ENCODE measurements at regions not wholly inside any gene's neighbourhood (a gene's known extent, or its start where the extent isn't known, plus 50 kb on each side); places are given as distances from the start of the nearest gene placed in this dataset.

DNA sequence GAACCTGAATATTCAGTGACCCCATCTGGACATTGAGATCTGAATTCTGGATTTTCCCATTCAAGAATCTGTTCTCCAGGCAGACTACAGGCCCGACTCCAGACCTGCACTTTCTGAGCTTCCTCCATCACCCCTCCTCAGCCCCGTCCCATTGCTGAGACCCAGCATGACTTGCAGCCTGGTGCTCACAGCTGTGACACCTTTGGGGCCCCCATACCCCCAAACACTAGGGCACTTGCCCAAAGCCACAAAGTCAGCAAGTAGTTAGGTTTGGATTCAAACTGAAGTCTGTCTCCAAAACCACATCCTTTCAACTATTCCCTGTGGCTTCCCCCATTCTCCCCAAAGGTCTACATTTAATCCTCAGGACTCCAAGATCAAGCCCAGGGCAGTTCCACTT, 128.2 kb upstream of the ZBED5 start:
- TF ChIP-seq ARNT (IDR thresholded peaks at IDR 0.05) (no peak), L3MBTL2 (conservative IDR thresholded peaks at IDR 0.05) (no peak)
- POLR2A ChIA-PET, result no interaction called here

DNA sequence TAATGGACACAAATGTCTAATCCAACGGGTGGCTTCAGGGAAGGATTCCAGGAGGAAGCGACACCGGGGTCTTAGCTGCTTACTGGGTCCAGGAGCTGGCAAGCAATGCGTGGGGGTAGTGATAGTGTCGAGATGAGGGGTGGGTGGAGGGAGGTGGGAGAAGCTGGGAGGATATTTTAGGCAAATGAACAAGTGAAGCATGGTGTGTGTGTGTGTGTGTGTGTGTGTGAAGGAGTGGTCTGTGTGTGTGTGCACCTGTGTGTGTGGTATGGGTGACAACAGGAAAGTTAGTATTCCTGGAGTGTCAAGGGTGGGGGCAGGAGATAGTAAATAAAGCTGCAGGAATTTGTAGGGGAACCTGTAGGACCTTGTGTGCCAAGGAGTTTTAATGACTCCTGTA, 126.9 kb upstream of the ZBED5 start:
- no peak for TF ChIP-seq SP1 (IDR thresholded peaks at IDR 0.05)
- TF ChIP-seq SUZ12 (IDR thresholded peaks at IDR 0.05), result no peak
- no peak for TF ChIP-seq L3MBTL2 (conservative IDR thresholded peaks at IDR 0.05)
- TF ChIP-seq FOXK2 (IDR thresholded peaks at IDR 0.05), result no peak
- no peak for TF ChIP-seq HDGF (IDR thresholded peaks at IDR 0.05; ENCODE audit: borderline replicate concordance)
- no peak for TF ChIP-seq CTBP1 (IDR thresholded peaks at IDR 0.05; ENCODE audit: borderline replicate concordance)
- no peak for TF ChIP-seq ARNT (IDR thresholded peaks at IDR 0.05)
- TF ChIP-seq, protein P1, sequence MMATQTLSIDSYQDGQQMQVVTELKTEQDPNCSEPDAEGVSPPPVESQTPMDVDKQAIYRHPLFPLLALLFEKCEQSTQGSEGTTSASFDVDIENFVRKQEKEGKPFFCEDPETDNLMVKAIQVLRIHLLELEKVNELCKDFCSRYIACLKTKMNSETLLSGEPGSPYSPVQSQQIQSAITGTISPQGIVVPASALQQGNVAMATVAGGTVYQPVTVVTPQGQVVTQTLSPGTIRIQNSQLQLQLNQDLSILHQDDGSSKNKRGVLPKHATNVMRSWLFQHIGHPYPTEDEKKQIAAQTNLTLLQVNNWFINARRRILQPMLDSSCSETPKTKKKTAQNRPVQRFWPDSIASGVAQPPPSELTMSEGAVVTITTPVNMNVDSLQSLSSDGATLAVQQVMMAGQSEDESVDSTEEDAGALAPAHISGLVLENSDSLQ (IDR thresholded peaks at IDR 0.05), result no peak
- TF ChIP-seq FOXM1 (IDR thresholded peaks at IDR 0.05; ENCODE audit: borderline replicate concordance), result no peak
- POLR2A ChIA-PET, result no interaction called here
- DNase-seq (ENCODE audit: extremely low spot score), result no peak
- CTCF ChIA-PET, result no interaction called here

More for the DNA sequence above, 128.2 kb upstream of the ZBED5 start:
- CTCF ChIA-PET, result interaction anchor here (0.6 kb wide), 2 partner anchors 16 to 780 kb away, joined by 3 to 4 read pairs; no protein-coding TSS in a partner anchor
- no peak for DNase-seq (ENCODE audit: extremely low spot score)

DNA sequence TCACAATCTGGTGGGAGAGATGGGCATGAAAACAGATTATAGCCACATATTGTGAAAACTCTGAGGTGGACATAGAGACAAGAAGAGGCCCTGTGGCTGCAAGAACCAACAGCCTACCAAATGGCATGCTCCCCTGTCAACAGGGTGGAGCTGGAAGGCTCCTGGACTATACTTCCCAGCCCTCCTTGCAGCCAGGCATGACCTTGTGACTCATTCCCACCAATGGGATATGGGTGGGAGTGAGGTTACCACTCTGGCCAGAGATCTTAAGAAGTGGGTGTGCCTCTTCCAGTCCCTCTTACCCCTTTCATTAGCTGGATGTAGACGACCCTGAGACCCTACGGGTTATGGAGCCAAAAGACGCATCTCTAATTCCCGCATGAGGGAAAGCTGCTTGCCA, 126.4 kb upstream of the ZBED5 start:
- ChIA-PET CTCF (interaction anchor here (0.7 kb wide), 1 partner anchor 9 kb away, joined by 3 read pairs; no protein-coding TSS in a partner anchor), POLR2A (no interaction called here)
- no peak for DNase-seq (ENCODE audit: extremely low spot score)
- TF ChIP-seq, protein P1 (IDR thresholded peaks at IDR 0.05), result no peak
- no peak for TF ChIP-seq SUZ12 (IDR thresholded peaks at IDR 0.05)

DNA sequence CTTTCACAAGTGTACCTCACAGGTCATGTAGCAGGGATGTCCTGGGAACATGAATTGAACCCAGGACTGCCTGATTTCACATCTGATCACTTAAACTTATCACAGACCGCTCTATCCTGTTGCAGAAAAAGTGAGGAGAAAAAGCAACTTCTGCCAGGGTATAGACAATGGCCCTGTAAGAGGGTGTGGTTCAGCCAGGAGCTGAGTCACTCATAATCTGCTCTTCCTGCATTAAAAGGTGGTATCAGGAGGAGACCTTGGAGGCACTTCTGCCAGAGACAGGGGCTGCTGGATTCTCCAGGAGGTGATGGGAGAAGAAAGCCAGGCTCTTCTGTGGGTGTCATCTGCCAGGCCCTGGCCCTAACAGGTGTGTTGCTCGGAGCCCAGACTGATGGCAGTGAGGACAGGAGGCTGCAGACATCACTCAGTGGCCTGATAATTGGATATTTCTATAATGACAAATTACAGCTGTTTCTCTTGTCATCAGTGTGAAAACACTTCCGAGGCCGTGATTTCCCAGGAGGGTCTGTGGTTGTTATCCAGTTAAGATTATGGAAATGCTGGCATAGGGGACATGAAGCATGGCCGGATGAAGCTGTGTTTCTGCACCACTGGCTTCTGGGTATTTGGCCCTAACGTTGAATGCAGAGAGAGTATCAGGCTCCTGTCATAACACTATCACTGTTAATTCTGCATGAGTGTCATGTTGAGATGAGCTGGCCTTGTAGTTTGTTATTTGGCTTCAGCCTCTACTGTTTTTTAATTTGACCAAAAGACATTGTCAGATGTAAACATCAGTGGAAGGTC, 125.1 kb upstream of the ZBED5 start:
- CTCF ChIA-PET, result no interaction called here
- POLR2A ChIA-PET, result no interaction called here
- DNase-seq (ENCODE audit: extremely low spot score), result no peak

DNA sequence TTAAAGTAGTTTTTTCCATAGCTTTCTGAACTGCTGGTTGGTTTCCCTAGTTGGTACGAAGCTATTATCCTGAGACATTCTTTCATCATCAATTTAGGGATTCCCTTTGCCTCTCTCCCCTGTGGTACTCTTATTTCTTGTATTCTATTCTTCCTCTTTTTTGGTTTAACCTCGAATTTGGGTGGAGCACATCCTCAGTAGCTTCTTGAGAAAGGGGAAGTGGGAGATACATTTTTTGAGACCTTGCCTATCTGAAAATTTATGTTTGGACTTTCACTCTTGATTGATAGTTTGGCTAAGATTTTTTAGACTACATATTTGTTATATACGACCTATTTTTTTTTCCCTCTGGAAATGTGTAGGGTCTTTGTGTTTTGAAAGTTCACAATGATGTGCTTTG, 121.7 kb upstream of the ZBED5 start:
- TF ChIP-seq FOXM1 (IDR thresholded peaks at IDR 0.05; ENCODE audit: borderline replicate concordance) (no peak), HDGF (IDR thresholded peaks at IDR 0.05; ENCODE audit: borderline replicate concordance) (no peak), TARDBP (IDR thresholded peaks at IDR 0.05) (no peak), L3MBTL2 (conservative IDR thresholded peaks at IDR 0.05) (no peak), FOXA1 (IDR thresholded peaks at IDR 0.05) (no peak), SUZ12 (IDR thresholded peaks at IDR 0.05) (no peak), FOXK2 (IDR thresholded peaks at IDR 0.05) (no peak), CTBP1 (IDR thresholded peaks at IDR 0.05; ENCODE audit: borderline replicate concordance) (no peak), BHLHE40 (IDR thresholded peaks at IDR 0.05; ENCODE audit: borderline replicate concordance) (no peak), LEF1 (IDR thresholded peaks at IDR 0.05; ENCODE audit: borderline replicate concordance) (no peak)
- no peak for DNase-seq (ENCODE audit: extremely low spot score)
- CTCF ChIA-PET, result no interaction called here
- POLR2A ChIA-PET, result no interaction called here

More for the DNA sequence above, 125.1 kb upstream of the ZBED5 start:
- TF ChIP-seq TARDBP (IDR thresholded peaks at IDR 0.05), result no peak
- TF ChIP-seq BHLHE40 (IDR thresholded peaks at IDR 0.05; ENCODE audit: borderline replicate concordance), result no peak
- TF ChIP-seq LEF1 (IDR thresholded peaks at IDR 0.05; ENCODE audit: borderline replicate concordance), result no peak
- TF ChIP-seq SP1 (IDR thresholded peaks at IDR 0.05), result no peak
- TF ChIP-seq, protein P1 (IDR thresholded peaks at IDR 0.05), result no peak
- TF ChIP-seq NFRKB (IDR thresholded peaks at IDR 0.05), result no peak
- no peak for TF ChIP-seq FOXA1 (IDR thresholded peaks at IDR 0.05)
- TF ChIP-seq L3MBTL2 (conservative IDR thresholded peaks at IDR 0.05), result no peak
- TF ChIP-seq ARNT (IDR thresholded peaks at IDR 0.05), result no peak
- no peak for TF ChIP-seq FOXK2 (IDR thresholded peaks at IDR 0.05)

DNA sequence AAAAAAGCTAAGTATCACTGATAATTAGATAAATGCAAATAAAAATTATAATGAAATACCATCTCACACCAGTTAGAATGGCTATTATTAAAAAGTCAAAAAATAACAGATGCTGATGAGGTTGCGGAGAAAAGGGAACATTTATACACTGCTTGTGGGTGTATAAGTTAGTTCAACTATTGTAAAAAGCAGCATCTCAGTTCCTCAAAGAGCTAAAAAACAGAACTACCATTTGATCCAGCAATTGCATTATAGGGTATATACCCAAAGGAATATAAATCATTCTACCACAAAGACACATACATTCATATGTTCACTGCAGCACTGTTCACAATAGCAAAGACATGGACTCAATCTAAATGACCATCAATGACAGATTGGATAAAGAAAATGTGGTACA, 120.3 kb upstream of the ZBED5 start:
- no peak for DNase-seq (ENCODE audit: extremely low spot score)
- ChIA-PET POLR2A (no interaction called here), CTCF (interaction anchor here (0.5 kb wide), 1 partner anchor 21 kb away, joined by 3 read pairs; no protein-coding TSS in a partner anchor)
- TF ChIP-seq SUZ12 (IDR thresholded peaks at IDR 0.05) (no peak), SP1 (IDR thresholded peaks at IDR 0.05) (no peak), ELF4 (IDR thresholded peaks at IDR 0.05) (no peak), FOXK2 (IDR thresholded peaks at IDR 0.05) (no peak), LEF1 (IDR thresholded peaks at IDR 0.05; ENCODE audit: borderline replicate concordance) (no peak), BHLHE40 (IDR thresholded peaks at IDR 0.05; ENCODE audit: borderline replicate concordance) (no peak), FOXA1 (IDR thresholded peaks at IDR 0.05) (no peak)
- TF ChIP-seq, protein P1 (IDR thresholded peaks at IDR 0.05), result no peak
